SKM-1 treated with dmso at 0.1 percent for 144 hours (cell line): ENCODE measurements at regions not wholly inside any gene's neighbourhood (a gene's known extent, or its start where the extent isn't known, plus 50 kb on each side); places are given as distances from the start of the nearest gene placed in this dataset.
A peak's percentile ranks its signal among the peaks of the same experiment; 100 is the strongest.

Experiments used
- DNase-seq: peaks from one replicate; lab custom pipeline; 2025; ENCODE audit not compliant: unreplicated experiment; lab: John Stamatoyannopoulos, UW

DNA sequence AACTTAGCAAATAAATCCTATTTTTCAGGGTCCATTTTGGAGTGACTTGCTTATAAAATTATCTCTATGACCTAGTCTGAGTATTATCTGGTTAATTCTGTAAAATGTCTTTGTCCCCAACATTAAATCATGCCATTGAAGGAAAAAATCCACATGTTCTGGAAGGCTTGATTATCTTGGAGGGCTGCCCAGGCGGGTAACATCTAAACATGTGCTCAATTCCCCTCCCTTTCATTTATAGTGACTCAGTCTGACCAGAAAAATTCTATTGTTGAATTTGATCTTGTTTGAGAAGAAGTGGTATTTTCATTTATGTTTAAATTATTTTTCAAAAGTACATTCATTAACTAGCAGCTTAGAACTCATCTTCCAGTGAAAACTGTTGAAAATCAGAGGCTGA lies 55.4 kb upstream of the SLC10A7 start:
- no peak for DNase-seq

DNA sequence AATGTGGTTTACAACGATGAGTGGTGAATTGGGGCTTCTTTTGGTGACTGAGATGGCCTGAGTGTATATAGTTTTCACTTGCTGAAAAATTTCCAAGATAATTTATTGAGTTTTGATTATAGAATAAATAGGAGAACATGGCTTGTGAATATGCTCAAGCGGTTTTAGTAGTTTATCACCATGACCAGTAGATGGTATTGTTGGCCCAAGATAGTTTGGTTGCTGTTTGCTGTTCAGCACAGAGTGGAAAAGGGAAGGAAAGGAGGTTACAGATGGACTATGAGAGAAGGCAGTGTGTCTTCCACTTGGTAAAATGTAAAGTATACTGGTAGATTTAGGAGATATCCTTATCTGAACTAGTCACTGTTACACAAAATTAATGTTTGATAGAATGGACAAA lies 55.8 kb upstream of the POU4F2 start:
- peak; percentile 10 for DNase-seq

DNA sequence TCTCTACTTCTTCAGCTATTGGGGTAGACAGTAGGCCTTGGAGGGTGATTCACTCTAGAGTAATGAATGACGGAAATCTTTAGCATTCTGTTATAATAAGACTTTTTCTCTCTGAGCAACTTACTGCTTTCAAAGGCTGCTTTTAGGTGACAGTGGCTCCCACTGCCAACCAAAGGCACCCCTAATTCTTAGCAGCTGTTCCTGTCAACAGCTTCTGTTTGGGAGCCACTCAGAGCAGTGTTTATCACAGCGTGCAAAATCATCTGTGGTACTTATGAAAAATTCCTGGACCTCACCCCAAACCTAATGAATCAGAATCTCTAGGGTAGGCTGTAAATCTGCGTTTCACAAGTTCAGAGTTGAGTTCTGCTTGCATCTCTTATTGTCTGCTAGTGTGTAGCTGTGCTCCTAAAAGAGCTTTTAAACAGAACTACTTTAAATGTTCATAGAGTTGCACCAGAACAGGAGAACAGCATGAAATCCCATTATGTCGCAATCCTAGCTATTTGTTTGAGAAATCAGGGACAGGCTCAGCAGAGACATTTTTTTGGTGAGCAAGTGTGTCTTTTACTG lies 52.8 kb upstream of the POU4F2 start:
- peak; percentile 89 for DNase-seq
